SK-N-MC (cell line): ENCODE measurements at regions not wholly inside any gene's neighbourhood (a gene's known extent, or its start where the extent isn't known, plus 50 kb on each side); places are given as distances from the start of the nearest gene placed in this dataset.

Experiments
- EZH2 ChIP-seq: fragments of 200-600 bp; sonication (generic); IDR thresholded peaks from one replicate; pipeline ENCODE4 v1.6.1; 2017; ENCODE audit warnings: antibody characterized with exemption
- FOXP2 ChIP-seq: optimal IDR thresholded peaks from 2 replicates; pipeline ENCODE3; 2011; ENCODE audit warnings: mild to moderate bottlenecking, moderate library complexity; ENCODE audit not compliant: insufficient read depth; ENCODE audit errors: extremely low read length, control extremely low read depth
- POLR2AphosphoS5 ChIP-seq: IDR thresholded peaks from 2 replicates; pipeline ENCODE4 v1.6.1; 2012; ENCODE audit warnings: mild to moderate bottlenecking, low read depth, low read length, borderline replicate concordance

- TF ChIP-seq FOXP2 (no peak), EZH2 (no peak), POLR2AphosphoS5 (no peak)
These were observed 175.5 kb upstream of the SEMA3A start for GRCh38 chr7:84370114-84370513.
